HG02870 (cell line): ENCODE measurements at regions not wholly inside any gene's neighbourhood (a gene's known extent, or its start where the extent isn't known, plus 50 kb on each side); places are given as distances from the start of the nearest gene placed in this dataset.

Source experiments
- ATAC-seq: cut with Tn5 transposase; IDR thresholded peaks from one replicate; pipeline ENCODE4 v1.9.1; 2021; ENCODE audit warnings: mild to moderate bottlenecking, moderate library complexity; ENCODE audit not compliant: unreplicated experiment

- ATAC-seq = no peak
Measured at GRCh38 chr2:128781166-128781565, 462.5 kb upstream of the HS6ST1 start.

DNA sequence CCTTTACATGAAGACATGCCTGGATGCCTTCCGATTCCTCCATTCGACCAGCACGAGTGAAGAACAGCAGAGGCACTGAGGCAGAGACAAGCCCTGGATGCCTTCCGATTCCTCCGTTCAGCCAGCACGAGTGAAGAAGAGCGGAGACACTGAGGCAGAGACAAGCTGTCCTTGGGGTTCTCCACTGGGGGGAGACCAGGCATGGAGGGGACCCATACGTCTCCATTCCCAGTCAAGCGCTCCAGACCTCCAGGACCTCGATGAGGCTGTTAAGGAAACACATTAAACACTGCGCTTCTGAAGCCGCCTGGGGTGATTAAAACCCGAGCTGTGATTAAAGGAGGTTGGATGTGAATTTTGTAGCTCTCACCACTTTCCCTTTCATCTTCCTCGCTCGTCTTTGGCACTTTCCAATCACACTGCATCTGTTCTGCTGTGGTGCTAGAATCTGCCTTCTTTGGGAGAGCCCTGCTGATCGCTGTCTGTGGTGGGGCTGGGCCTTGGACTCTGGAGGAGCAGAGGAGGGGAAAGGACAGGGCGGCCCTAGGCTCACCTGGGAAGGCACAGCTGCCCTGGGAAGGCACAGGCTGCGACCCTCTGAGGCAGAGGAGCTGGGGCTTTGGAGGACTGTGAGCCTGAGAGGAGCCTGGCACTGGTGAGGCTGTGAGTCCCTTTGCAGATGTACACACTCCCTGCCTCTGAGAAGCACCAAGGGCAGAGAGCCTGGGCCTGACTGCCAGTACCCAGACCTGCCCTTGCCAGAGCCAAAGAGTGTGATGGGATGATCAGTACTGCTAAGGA is 463.1 kb upstream of the HS6ST1 start:
- no peak for ATAC-seq

- no peak for ATAC-seq
Measured at GRCh38 chr2:128782411-128783192, 463.9 kb upstream of the HS6ST1 start.

- no peak for ATAC-seq
Measured at GRCh38 chr2:128783193-128783671, 464.6 kb upstream of the HS6ST1 start.

GRCh38 chr2:128783896-128784295 is 465.2 kb upstream of the HS6ST1 start:
- ATAC-seq = no peak

- no peak for ATAC-seq
Measured at GRCh38 chr2:128784626-128785306, 466.1 kb upstream of the HS6ST1 start.

GRCh38 chr2:128786316-128786715 is 467.6 kb upstream of the HS6ST1 start:
- no peak for ATAC-seq

DNA sequence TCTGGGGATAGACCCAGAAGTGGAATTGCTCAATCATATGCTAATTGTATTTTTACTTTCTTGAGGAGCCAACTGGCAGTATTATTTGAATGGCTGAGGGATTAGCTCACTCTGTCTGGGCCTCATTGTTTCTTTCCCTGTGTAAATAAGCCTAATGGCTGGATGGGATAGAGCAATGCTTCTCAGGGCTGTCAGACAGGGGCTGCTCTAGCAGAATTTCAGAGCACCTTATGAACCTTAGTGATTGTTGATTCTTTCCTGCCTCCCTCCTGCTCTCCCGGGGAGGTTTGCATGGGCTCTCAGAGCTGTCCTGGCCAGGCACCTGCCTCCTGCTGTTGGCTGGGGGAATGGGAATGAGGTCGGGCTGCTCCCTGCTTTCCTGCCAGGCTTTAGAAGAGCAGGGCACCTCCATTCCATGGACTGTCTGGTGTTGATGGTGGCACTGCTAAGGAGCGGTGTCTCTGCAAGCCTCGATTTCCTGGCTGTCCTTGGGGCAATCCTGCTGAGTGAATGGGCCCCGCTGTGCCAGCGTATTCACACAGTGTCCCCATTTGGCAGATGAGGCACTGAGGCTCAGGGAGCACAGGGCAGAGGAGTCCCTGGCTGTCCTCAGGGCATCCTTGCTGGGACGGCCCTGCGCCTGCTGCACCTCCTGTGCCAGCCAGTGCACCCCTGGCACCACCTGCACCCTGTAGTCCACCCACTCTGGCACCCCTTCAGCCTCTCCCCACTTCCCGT is 468.2 kb upstream of the HS6ST1 start:
- no peak for ATAC-seq

- ATAC-seq = no peak
Measured at GRCh38 chr2:128787616-128788015, 468.9 kb upstream of the HS6ST1 start.

- no peak for ATAC-seq
Measured at GRCh38 chr2:128788636-128789220, 470.1 kb upstream of the HS6ST1 start.

- ATAC-seq = no peak
Measured at GRCh38 chr2:128789221-128789620, 470.6 kb upstream of the HS6ST1 start.

GRCh38 chr2:128789776-128790455 is 471.2 kb upstream of the HS6ST1 start:
- ATAC-seq = no peak

- ATAC-seq = no peak
Measured at GRCh38 chr2:128790541-128791001, 471.9 kb upstream of the HS6ST1 start.

GRCh38 chr2:128791120-128791984 is 472.7 kb upstream of the HS6ST1 start:
- no peak for ATAC-seq

DNA sequence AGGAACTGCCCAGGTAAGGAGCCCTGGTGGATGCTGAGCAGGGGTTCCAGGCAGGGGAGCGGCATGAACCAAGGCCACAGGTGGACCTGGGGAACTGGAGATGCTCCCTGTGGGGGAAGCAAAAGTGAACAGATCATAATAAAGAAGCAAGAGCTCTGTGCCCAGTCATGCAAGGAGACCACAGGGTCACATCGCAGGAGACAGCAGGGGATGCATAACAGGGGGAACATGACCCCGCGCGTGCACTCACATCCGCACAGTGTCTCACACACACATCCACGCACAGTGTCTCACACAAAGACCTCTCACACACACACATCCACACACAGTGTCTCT is 473.3 kb upstream of the HS6ST1 start:
- no peak for ATAC-seq

- no peak for ATAC-seq
Measured at GRCh38 chr2:128792476-128793054, 473.9 kb upstream of the HS6ST1 start.

DNA sequence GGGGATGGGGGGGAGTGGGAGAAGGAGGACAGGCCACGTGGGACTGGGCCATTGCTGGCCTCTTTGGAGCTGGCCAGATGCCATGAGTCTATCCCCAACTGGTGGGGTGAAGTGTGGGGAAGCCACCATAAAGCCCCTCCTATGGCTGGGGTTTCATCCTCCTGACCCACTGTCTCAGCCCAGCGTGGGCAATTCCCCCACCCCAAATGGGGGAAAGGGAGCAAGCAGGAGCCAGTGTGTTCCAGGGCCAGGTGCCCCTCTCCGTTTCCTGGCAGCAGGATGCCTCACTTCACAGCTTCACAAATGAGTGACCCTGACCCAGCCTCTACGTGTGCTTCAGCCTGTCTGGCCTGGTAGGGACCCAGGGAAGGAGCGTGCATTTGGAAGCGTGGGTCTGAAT is 474.7 kb upstream of the HS6ST1 start:
- no peak for ATAC-seq

- no peak for ATAC-seq
Measured at GRCh38 chr2:128794285-128794684, 475.6 kb upstream of the HS6ST1 start.

GRCh38 chr2:128796321-128796720 is 477.7 kb upstream of the HS6ST1 start:
- ATAC-seq = no peak
